Endodermal cell (in vitro differentiated cells): ENCODE measurements at regions not wholly inside any gene's neighbourhood (a gene's known extent, or its start where the extent isn't known, plus 50 kb on each side); places are given as distances from the start of the nearest gene placed in this dataset.
"Not testable (repeated sequence)": the region's sequence is repeated elsewhere in the genome, so short reads cannot be mapped to it uniquely, and the experiment has no call there.

Experiments
- DNase-seq: peaks from one replicate; pipeline ENCODE4 v3.0.0-alpha.2; 2017
- H3K27ac ChIP-seq: 2 replicates; pipeline ENCODE4 v1.5.1; 2013; ENCODE audit warnings: mild to moderate bottlenecking, low read depth, low read length, moderate library complexity
- H3K27me3 ChIP-seq: 2 replicates; pipeline ENCODE4 v1.6.1; 2013; ENCODE audit warnings: mild to moderate bottlenecking, low read length, moderate library complexity; ENCODE audit not compliant: insufficient read depth, control insufficient read depth, poor library complexity, severe bottlenecking
- H3K36me3 ChIP-seq: 2 replicates; pipeline ENCODE4 v1.7.0; 2013; ENCODE audit warnings: mild to moderate bottlenecking, low read length, moderate library complexity; ENCODE audit not compliant: control insufficient read depth, insufficient read depth
- H3K4me1 ChIP-seq: one replicate; pipeline ENCODE4 v1.7.0; 2013; ENCODE audit warnings: low read length; ENCODE audit not compliant: control insufficient read depth, insufficient read depth
- H3K4me3 ChIP-seq: 2 replicates; pipeline ENCODE4 v1.5.1; 2013; ENCODE audit warnings: mild to moderate bottlenecking, low read length, moderate library complexity
- H3K9ac ChIP-seq: 2 replicates; pipeline ENCODE4 v1.6.1; 2013; ENCODE audit warnings: mild to moderate bottlenecking, low read length, moderate library complexity; ENCODE audit not compliant: poor library complexity, severe bottlenecking; ENCODE audit errors: extremely low read depth
- H3K9me3 ChIP-seq: 2 replicates; pipeline ENCODE4 v1.6.1; 2013; ENCODE audit warnings: mild to moderate bottlenecking, low read length, moderate library complexity; ENCODE audit not compliant: control insufficient read depth
- H3K27ac Mint-ChIP-seq: 2 replicates; pipeline ENCODE4 v1.8.0; 2020; ENCODE audit warnings: mixed read lengths
- H3K27me3 Mint-ChIP-seq: 2 replicates; pipeline ENCODE4 v1.8.0; 2021; ENCODE audit warnings: mild to moderate bottlenecking, mixed read lengths; ENCODE audit not compliant: insufficient read depth
- H3K36me3 Mint-ChIP-seq: 2 replicates; pipeline ENCODE4 v1.8.0; 2020; ENCODE audit warnings: low read depth, mixed read lengths
- H3K4me1 Mint-ChIP-seq: 2 replicates; pipeline ENCODE4 v1.8.0; 2020; ENCODE audit warnings: mixed read lengths
- H3K4me3 Mint-ChIP-seq: 2 replicates; pipeline ENCODE4 v1.8.0; 2020; ENCODE audit warnings: mild to moderate bottlenecking, moderate library complexity, mixed read lengths
- H3K9me3 Mint-ChIP-seq: 2 replicates; pipeline ENCODE4 v1.8.0; 2020; ENCODE audit warnings: mild to moderate bottlenecking, mixed read lengths
- WGBS, 2 experiments: methylation state at CpG; one replicate each; pipeline versions ENCODE4 v1.1.5 to v1.1.7; 2013; ENCODE audit warnings: missing lambda C conversion rate in 2 of 2, mixed read lengths in 1 of 2; ENCODE audit not compliant: insufficient coverage in 1 of 2, insufficient read length in 1 of 2; 5-methylcytosine and 5-hydroxymethylcytosine counted together
- TF ChIP-seq, protein P1 (sequence below): fragments of 200-600 bp; sonication (generic); conservative IDR thresholded peaks from 2 replicates; pipeline ENCODE4 v1.5.0; 2021; ENCODE audit warnings: antibody characterized with exemption, mild to moderate bottlenecking

DNA sequence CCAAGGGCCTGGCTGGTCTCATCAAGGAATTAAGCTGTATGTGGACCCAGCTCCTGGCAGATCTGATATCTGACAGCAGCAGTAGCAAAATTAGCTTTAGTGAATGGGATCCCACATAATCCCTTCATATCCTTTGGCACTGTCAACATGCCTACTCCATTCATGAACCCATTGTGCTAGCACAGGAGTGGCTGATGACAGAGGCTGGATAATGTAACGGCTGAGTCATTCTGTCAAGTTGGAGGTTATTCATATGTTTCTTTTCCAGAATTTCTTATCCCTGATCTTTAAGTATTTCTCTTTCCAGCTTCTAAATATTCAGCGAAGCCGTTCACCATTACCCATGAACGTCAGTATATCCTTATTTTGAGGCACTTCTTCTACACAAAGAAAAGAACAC lies 84.3 kb downstream of the EXTL2 start:
- H3K9me3 Mint-ChIP-seq: no peaks in the 10 kb centered on the region
- TF ChIP-seq, protein P1, sequence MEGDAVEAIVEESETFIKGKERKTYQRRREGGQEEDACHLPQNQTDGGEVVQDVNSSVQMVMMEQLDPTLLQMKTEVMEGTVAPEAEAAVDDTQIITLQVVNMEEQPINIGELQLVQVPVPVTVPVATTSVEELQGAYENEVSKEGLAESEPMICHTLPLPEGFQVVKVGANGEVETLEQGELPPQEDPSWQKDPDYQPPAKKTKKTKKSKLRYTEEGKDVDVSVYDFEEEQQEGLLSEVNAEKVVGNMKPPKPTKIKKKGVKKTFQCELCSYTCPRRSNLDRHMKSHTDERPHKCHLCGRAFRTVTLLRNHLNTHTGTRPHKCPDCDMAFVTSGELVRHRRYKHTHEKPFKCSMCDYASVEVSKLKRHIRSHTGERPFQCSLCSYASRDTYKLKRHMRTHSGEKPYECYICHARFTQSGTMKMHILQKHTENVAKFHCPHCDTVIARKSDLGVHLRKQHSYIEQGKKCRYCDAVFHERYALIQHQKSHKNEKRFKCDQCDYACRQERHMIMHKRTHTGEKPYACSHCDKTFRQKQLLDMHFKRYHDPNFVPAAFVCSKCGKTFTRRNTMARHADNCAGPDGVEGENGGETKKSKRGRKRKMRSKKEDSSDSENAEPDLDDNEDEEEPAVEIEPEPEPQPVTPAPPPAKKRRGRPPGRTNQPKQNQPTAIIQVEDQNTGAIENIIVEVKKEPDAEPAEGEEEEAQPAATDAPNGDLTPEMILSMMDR: no peak
- Histone ChIP-seq H3K9ac (no peak overlapping the region), H3K36me3 (no peaks in the 10 kb centered on the region), H3K27me3 (no peaks in the 10 kb centered on the region), H3K4me3 (no peak overlapping the region), H3K9me3 (peaks cover 15% of the 10 kb centered on the region), H3K4me1 (peaks cover 3% of the 10 kb centered on the region), H3K27ac (no peak overlapping the region)
- peaks cover 9% of the 10 kb centered on the region for H3K4me1 Mint-ChIP-seq
- 87 to 100% methylated on average over 4 of the region's 4 CpGs for WGBS, 2 experiments
- H3K27me3 Mint-ChIP-seq: peaks cover 4% of the 10 kb centered on the region
- DNase-seq: no peak
- H3K4me3 Mint-ChIP-seq: no peak overlapping the region
- H3K36me3 Mint-ChIP-seq: no peaks in the 10 kb centered on the region
- no peak overlapping the region for H3K27ac Mint-ChIP-seq

DNA sequence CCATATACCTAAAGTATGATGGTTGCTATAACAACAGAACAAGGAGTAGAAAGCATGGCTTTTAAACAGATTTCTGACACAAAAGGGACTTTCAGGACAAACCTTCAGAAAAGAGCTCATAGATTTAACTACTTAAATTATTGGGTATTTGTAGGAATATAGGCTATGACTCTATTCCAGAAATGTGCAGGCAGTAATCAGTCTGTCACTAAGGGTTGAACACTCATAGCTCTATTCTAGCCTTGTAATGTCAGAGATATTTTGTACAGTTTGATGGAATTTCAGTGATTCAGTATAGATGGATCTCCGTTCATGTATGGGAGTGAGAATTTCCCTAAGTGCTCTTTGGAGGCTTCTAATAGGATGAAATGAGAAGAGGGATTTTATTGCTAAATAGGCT lies 82.8 kb downstream of the EXTL2 start:
- H3K9me3 Mint-ChIP-seq: no peaks in the 10 kb centered on the region
- peaks cover 21% of the 10 kb centered on the region for H3K4me1 Mint-ChIP-seq
- Histone ChIP-seq H3K36me3 (no peaks in the 10 kb centered on the region), H3K9ac (no peak overlapping the region), H3K9me3 (peaks cover 15% of the 10 kb centered on the region), H3K27ac (no peak overlapping the region), H3K27me3 (no peaks in the 10 kb centered on the region), H3K4me1 (peaks cover 3% of the 10 kb centered on the region), H3K4me3 (no peak overlapping the region)
- H3K4me3 Mint-ChIP-seq: no peak overlapping the region
- whole genome bisulfite sequencing, 2 experiments: 95 to 100% methylated on average over 1 of the region's 1 CpG
- TF ChIP-seq, protein P1: no peak
- no peak for DNase-seq
- peaks cover 4% of the 10 kb centered on the region for H3K27me3 Mint-ChIP-seq
- no peaks in the 10 kb centered on the region for H3K36me3 Mint-ChIP-seq
- H3K27ac Mint-ChIP-seq: no peak overlapping the region

DNA sequence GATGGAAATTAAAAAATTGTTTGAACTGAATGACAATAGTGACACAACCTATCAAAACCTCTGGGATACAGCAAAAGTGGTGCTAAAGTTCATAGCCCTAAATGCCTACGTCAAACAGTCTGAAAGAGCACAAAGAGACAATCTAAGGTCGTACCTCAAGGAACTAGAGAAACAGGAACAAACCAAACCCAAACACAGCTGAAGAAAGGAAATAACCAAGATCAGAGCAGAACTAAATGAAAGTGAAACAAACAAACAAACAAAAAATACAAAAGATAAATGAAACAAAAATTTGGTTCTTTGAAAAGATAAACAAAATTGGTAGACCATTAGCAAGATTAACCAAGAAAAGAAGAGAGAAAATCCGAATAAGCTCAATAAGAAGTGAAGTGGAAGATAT lies 79.7 kb downstream of the EXTL2 start:
- peaks cover 16% of the 10 kb centered on the region for H3K9me3 ChIP-seq
- 91 to 96% methylated on average over 2 to 3 of the region's 3 CpGs for WGBS, 2 experiments
- not testable (repeated sequence) for H3K4me3 Mint-ChIP-seq, H3K9ac ChIP-seq, H3K27ac Mint-ChIP-seq, DNase-seq, H3K9me3 Mint-ChIP-seq, H3K36me3 Mint-ChIP-seq, H3K4me1 ChIP-seq, H3K27ac ChIP-seq, H3K4me3 ChIP-seq, H3K27me3 Mint-ChIP-seq, H3K36me3 ChIP-seq, H3K27me3 ChIP-seq
- peaks cover 26% of the 10 kb centered on the region for H3K4me1 Mint-ChIP-seq

DNA sequence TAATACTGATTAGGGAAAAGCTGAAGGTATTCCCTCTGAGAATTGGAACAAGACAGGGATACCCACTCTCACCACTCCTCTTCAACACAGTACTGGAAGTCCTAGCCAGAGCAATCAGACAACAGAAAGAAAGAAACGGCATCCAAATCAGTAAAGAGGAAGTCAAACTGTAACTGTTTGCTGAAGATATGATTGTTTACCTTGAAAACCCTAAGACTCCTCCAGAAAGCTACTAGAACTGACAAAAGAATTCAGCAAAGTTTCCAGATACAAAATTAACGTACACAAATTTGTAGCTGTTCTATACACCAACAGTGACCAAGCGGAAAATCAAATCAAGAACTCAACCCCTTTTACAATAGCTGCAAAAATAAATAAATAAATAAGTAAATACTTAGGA lies 78.6 kb downstream of the EXTL2 start:
- Mint-ChIP-seq H3K36me3 (peaks cover 3% of the 10 kb centered on the region), H3K27ac (no peak overlapping the region), H3K4me3 (no peak overlapping the region), H3K4me1 (peaks cover 20% of the 10 kb centered on the region), H3K9me3 (no peaks in the 10 kb centered on the region), H3K27me3 (peaks cover 4% of the 10 kb centered on the region)
- no peak overlapping the region for H3K27ac ChIP-seq
- H3K9ac ChIP-seq: no peak overlapping the region
- H3K36me3 ChIP-seq: no peaks in the 10 kb centered on the region
- H3K27me3 ChIP-seq: no peaks in the 10 kb centered on the region
- H3K4me1 ChIP-seq: no peaks in the 10 kb centered on the region
- no peak overlapping the region for H3K4me3 ChIP-seq
- 85% methylated on average over 3 of the region's 3 CpGs; no CpG with 5 or more reads in 1 of the 2 experiments for WGBS, 2 experiments
- TF ChIP-seq, protein P1: no peak
- H3K9me3 ChIP-seq: peaks cover 19% of the 10 kb centered on the region
- DNase-seq: no peak
